Caco-2 (cell line): ENCODE measurements at regions not wholly inside any gene's neighbourhood (a gene's known extent, or its start where the extent isn't known, plus 50 kb on each side); places are given as distances from the start of the nearest gene placed in this dataset.

ENCODE experiments used
- BruUV-seq: library from RNA; stranded (reverse); fragments of 400-500 nt; replicated peaks from 2 replicates; lab custom pipeline; 2021; lab: Mats Ljungman, UMichigan
- CTCF ChIA-PET: fragments of 300-600 bp; sonication (Branson Sonifier 250); formaldehyde crosslinking; loops from one replicate; lab custom pipeline; 2022; ENCODE audit warnings: antibody characterized with exemption; lab: Charles Lee
- POLR2A ChIA-PET: fragments of 300-600 bp; sonication (Branson Sonifier 250); formaldehyde crosslinking; loops from one replicate; lab custom pipeline; 2022; ENCODE audit warnings: antibody characterized with exemption; lab: Charles Lee
- DNase-seq, 2 experiments: peaks; one replicate each; pipeline versions ENCODE4 v3.0.0 to v3.0.0-alpha.2; 2020 to 2022
- H3K27me3 ChIP-seq: replicated peaks from 2 replicates; pipeline ENCODE4 v1.6.0; 2011; ENCODE audit warnings: low read length; ENCODE audit not compliant: control insufficient read depth, insufficient read depth
- H3K36me3 ChIP-seq: 2 replicates; pipeline ENCODE4 v1.5.1; 2011; ENCODE audit warnings: low read length; ENCODE audit not compliant: control insufficient read depth, insufficient read depth
- H3K4me1 ChIP-seq: fragments of 250-450 bp; sonication (Bioruptor Pico); 2 replicates; pipeline ENCODE4 v1.5.1; 2020; ENCODE audit warnings: mild to moderate bottlenecking
- H3K4me3 ChIP-seq: 2 replicates; pipeline ENCODE4 v1.5.1; 2011; ENCODE audit warnings: low read depth, mild to moderate bottlenecking, control low read depth, low read length
- H3K9me3 ChIP-seq: fragments of 250-450 bp; sonication (Bioruptor Pico); 2 replicates; pipeline ENCODE4 v1.5.1; 2020; ENCODE audit warnings: mild to moderate bottlenecking, moderate library complexity
- H3K27ac Mint-ChIP-seq: one replicate; pipeline ENCODE4 v1.8.0; 2022; ENCODE audit warnings: mixed read lengths; ENCODE audit not compliant: unreplicated experiment
- H3K27me3 Mint-ChIP-seq: one replicate; pipeline ENCODE4 v1.8.0; 2022; ENCODE audit warnings: mixed read lengths; ENCODE audit not compliant: insufficient read depth, unreplicated experiment
- H3K36me3 Mint-ChIP-seq: one replicate; pipeline ENCODE4 v1.8.0; 2022; ENCODE audit warnings: mild to moderate bottlenecking, mixed read lengths; ENCODE audit not compliant: insufficient read depth, unreplicated experiment
- H3K4me1 Mint-ChIP-seq: one replicate; pipeline ENCODE4 v1.8.0; 2022; ENCODE audit warnings: low read depth, mixed read lengths; ENCODE audit not compliant: unreplicated experiment
- H3K4me3 Mint-ChIP-seq: one replicate; pipeline ENCODE4 v1.8.0; 2022; ENCODE audit warnings: mild to moderate bottlenecking, moderate library complexity, mixed read lengths; ENCODE audit not compliant: unreplicated experiment
- H3K9me3 Mint-ChIP-seq: one replicate; pipeline ENCODE4 v1.8.0; 2022; ENCODE audit warnings: mixed read lengths; ENCODE audit not compliant: unreplicated experiment
- CTCF ChIP-seq, 2 experiments: fragments of 200-600 bp in 1 of 2; IDR thresholded peaks; 1 replicate in 1 of 2; 2 replicates in 1 of 2; pipeline versions ENCODE4 v1.5.1 to v1.8.0; 2011 to 2022; ENCODE audit warnings: antibody characterized with exemption in 1 of 2, control low read depth in 1 of 2, inconsistent platforms in 1 of 2, low read depth in 1 of 2, low read length in 1 of 2, mild to moderate bottlenecking in 1 of 2, moderate library complexity in 1 of 2; ENCODE audit not compliant: insufficient read depth in 1 of 2, severe bottlenecking in 1 of 2, unreplicated experiment in 1 of 2
- intact Hi-C: fragments of 100-400 bp; cut with micrococcal nuclease; formaldehyde crosslinking; loops from one replicate; pipeline ENCODE4 v1.10.0; 2022; ENCODE audit not compliant: unreplicated experiment

GRCh38 chr1:39115271-39116110 is 89.0 kb upstream of the MACF1 start:
- no peak for TF ChIP-seq CTCF (IDR thresholded peaks at IDR 0.05; ENCODE audit: insufficient read depth in 1 of 2, low read depth in 1 of 2, low read length in 1 of 2, severe bottlenecking in 1 of 2, unreplicated experiment in 1 of 2)
- Mint-ChIP-seq H3K27ac (no peak overlapping the region), H3K4me3 (no peak overlapping the region), H3K9me3 (no peaks in the 10 kb centered on the region), H3K4me1 (peaks cover 7% of the 10 kb centered on the region), H3K27me3 (no peaks in the 10 kb centered on the region), H3K36me3 (peaks cover 6% of the 10 kb centered on the region)
- no peak overlapping the region for H3K4me3 ChIP-seq
- intact Hi-C loops = no loop called here
- no peaks in the 10 kb centered on the region for H3K27me3 ChIP-seq
- ChIA-PET POLR2A (interaction anchor here (0.6 kb wide), 1 partner anchor 99 kb away, joined by 5 read pairs; no protein-coding TSS in a partner anchor), CTCF (no interaction called here)
- no peak for DNase-seq
- BruUV-seq = no TSS peak
- no peaks in the 10 kb centered on the region for H3K36me3 ChIP-seq
- no peaks in the 10 kb centered on the region for H3K9me3 ChIP-seq
- peaks cover 37% of the 10 kb centered on the region for H3K4me1 ChIP-seq

GRCh38 chr1:39116116-39116607 is 88.3 kb upstream of the MACF1 start:
- H3K9me3 ChIP-seq = no peaks in the 10 kb centered on the region
- H3K36me3 Mint-ChIP-seq = peaks cover 6% of the 10 kb centered on the region
- no peak overlapping the region for H3K4me3 ChIP-seq
- no peaks in the 10 kb centered on the region for H3K9me3 Mint-ChIP-seq
- intact Hi-C loops = no loop called here
- ChIA-PET POLR2A (interaction anchor here (0.6 kb wide), 1 partner anchor 1104 kb away, joined by 3 read pairs; no protein-coding TSS in a partner anchor), CTCF (interaction anchor here (1.5 kb wide), 1 partner anchor 17 kb away, joined by 5 read pairs; no protein-coding TSS in a partner anchor)
- peaks cover 32% of the 10 kb centered on the region for H3K4me1 ChIP-seq
- H3K4me3 Mint-ChIP-seq = no peak overlapping the region
- TF ChIP-seq CTCF (IDR thresholded peaks at IDR 0.05; ENCODE audit: insufficient read depth in 1 of 2, low read depth in 1 of 2, low read length in 1 of 2, severe bottlenecking in 1 of 2, unreplicated experiment in 1 of 2) = no peak
- H3K36me3 ChIP-seq = no peaks in the 10 kb centered on the region
- no peak for DNase-seq
- peaks cover 7% of the 10 kb centered on the region for H3K4me1 Mint-ChIP-seq
- no peak overlapping the region for H3K27ac Mint-ChIP-seq
- no TSS peak for BruUV-seq
- no peaks in the 10 kb centered on the region for H3K27me3 ChIP-seq
- no peaks in the 10 kb centered on the region for H3K27me3 Mint-ChIP-seq

GRCh38 chr1:39116860-39117728 is 87.4 kb upstream of the MACF1 start:
- Histone ChIP-seq H3K4me1 (peaks cover 32% of the 10 kb centered on the region), H3K36me3 (no peaks in the 10 kb centered on the region), H3K27me3 (no peaks in the 10 kb centered on the region), H3K9me3 (no peaks in the 10 kb centered on the region), H3K4me3 (no peak overlapping the region)
- Mint-ChIP-seq H3K27ac (peak overlapping the region; percentile 9), H3K4me3 (peak overlapping the region; percentile 2), H3K9me3 (no peaks in the 10 kb centered on the region), H3K36me3 (peaks cover 6% of the 10 kb centered on the region), H3K4me1 (peaks cover 7% of the 10 kb centered on the region), H3K27me3 (no peaks in the 10 kb centered on the region)
- BruUV-seq = no TSS peak
- POLR2A ChIA-PET = no interaction called here
- peak; percentile 26 to 44 for DNase-seq
- CTCF ChIA-PET = interaction anchor here (1.5 kb wide), 1 partner anchor 16 kb away, joined by 5 read pairs; no protein-coding TSS in a partner anchor
- intact Hi-C loops = no loop called here
- TF ChIP-seq CTCF (IDR thresholded peaks at IDR 0.05; ENCODE audit: insufficient read depth in 1 of 2, low read depth in 1 of 2, low read length in 1 of 2, severe bottlenecking in 1 of 2, unreplicated experiment in 1 of 2) = no peak
